HG02798 (cell line): ENCODE measurements at regions not wholly inside any gene's neighbourhood (a gene's known extent, or its start where the extent isn't known, plus 50 kb on each side); places are given as distances from the start of the nearest gene placed in this dataset.

Experiments used
- ATAC-seq: cut with Tn5 transposase; IDR thresholded peaks from one replicate; pipeline ENCODE4 v1.9.1; 2021; ENCODE audit warnings: mild to moderate bottlenecking; ENCODE audit not compliant: unreplicated experiment, poor library complexity

- ATAC-seq, result no peak
Observed at GRCh38 chrX:9414416-9414815, 50.4 kb upstream of the TBL1X start.
